ENCODE measurements at regions not wholly inside any gene's neighbourhood (a gene's known extent, or its start where the extent isn't known, plus 50 kb on each side); places are given as distances from the start of the nearest gene placed in this dataset.

GRCh38 chrY:12559007-12559406 is 142.0 kb upstream of the USP9Y start:
- TF ChIP-seq CTCF (IDR thresholded peaks at IDR 0.05): no peak
- TF ChIP-seq POLR2A (IDR thresholded peaks at IDR 0.05): no peak

All from stomach (tissue), 4 donors.